ENCODE measurements at regions not wholly inside any gene's neighbourhood (a gene's known extent, or its start where the extent isn't known, plus 50 kb on each side); places are given as distances from the start of the nearest gene placed in this dataset.

DNA sequence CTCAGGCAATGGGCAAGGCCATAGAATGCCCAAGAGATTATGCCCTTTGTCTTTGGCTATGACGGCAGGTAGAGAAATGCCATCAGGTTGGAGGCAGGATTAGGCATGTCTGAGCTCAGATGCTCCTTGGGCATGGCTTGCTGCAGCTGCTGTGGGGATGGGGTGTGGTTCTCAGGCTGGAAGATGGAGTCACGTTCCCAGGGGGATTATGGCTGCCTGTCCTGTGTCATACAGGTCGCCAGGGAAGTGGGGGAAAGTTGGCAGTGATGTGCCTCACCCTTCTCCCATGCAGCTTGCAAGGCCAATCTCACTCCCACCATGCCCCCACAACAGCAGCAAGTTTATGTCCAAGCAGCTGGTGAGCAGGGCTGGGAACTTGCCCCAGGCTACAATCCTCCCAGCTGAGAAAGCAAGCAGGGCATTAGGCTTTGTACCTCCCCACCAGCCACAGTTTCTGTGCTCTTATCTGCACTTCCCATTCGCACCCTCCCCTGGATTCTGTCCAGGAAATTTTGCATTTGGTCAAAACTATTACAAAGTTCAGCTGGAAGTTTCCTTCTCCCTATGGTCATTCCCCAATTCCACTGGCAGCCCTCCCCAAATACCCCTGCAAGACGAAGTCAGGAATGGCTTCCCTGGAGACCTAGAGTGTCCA lies 1788.0 kb upstream of the NUDT12 start:
- POLR2A ChIA-PET, result no interaction called here
- CTCF ChIA-PET, result no interaction called here
- no peak for TF ChIP-seq SUZ12 (IDR thresholded peaks at IDR 0.05)
- no peak for TF ChIP-seq TARDBP (IDR thresholded peaks at IDR 0.05)
- TF ChIP-seq LEF1 (IDR thresholded peaks at IDR 0.05; ENCODE audit: borderline replicate concordance), result no peak
- TF ChIP-seq HDGF (IDR thresholded peaks at IDR 0.05; ENCODE audit: borderline replicate concordance), result no peak
- no peak for TF ChIP-seq PKNOX1 (IDR thresholded peaks at IDR 0.05)
- no peak for TF ChIP-seq ARNT (IDR thresholded peaks at IDR 0.05)
- TF ChIP-seq CTBP1 (IDR thresholded peaks at IDR 0.05; ENCODE audit: borderline replicate concordance), result no peak
- TF ChIP-seq SP1 (IDR thresholded peaks at IDR 0.05), result no peak
- TF ChIP-seq L3MBTL2 (conservative IDR thresholded peaks at IDR 0.05), result no peak
- TF ChIP-seq ZNF384 (IDR thresholded peaks at IDR 0.05), result no peak
- no peak for DNase-seq (ENCODE audit: extremely low spot score)

DNA sequence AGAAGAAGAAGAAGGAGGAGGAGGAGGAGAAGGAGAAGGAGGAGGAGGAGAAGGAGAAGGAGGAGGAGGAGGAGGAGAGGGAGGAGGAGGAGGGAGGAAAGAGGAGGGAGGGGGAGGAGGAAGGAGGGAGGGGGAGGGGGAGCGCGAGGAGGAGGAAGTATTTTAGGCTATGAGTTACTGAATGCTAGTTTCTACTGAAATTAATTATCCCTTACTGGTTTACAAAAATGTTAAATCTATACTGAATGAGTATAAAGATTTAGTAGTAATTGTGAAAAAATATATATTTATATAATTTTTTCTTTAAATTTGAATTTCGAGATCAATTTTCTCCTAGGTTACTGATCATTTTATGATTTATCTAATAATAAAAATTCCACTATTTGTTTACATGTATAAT lies 1769.0 kb upstream of the NUDT12 start:
- ChIA-PET CTCF (no interaction called here), POLR2A (no interaction called here)
- no peak for TF ChIP-seq SUZ12 (IDR thresholded peaks at IDR 0.05)
- no peak for TF ChIP-seq ZNF384 (IDR thresholded peaks at IDR 0.05)
- TF ChIP-seq HDGF (IDR thresholded peaks at IDR 0.05; ENCODE audit: borderline replicate concordance), result no peak
- no peak for TF ChIP-seq NFRKB (IDR thresholded peaks at IDR 0.05)
- no peak for TF ChIP-seq LEF1 (IDR thresholded peaks at IDR 0.05; ENCODE audit: borderline replicate concordance)
- TF ChIP-seq ELF4 (IDR thresholded peaks at IDR 0.05), result no peak
- no peak for TF ChIP-seq L3MBTL2 (conservative IDR thresholded peaks at IDR 0.05)
- no peak for TF ChIP-seq ARNT (IDR thresholded peaks at IDR 0.05)
- TF ChIP-seq TARDBP (IDR thresholded peaks at IDR 0.05), result no peak
- no peak for TF ChIP-seq FOXM1 (IDR thresholded peaks at IDR 0.05; ENCODE audit: borderline replicate concordance)
- TF ChIP-seq CTBP1 (IDR thresholded peaks at IDR 0.05; ENCODE audit: borderline replicate concordance), result no peak
- TF ChIP-seq BHLHE40 (IDR thresholded peaks at IDR 0.05; ENCODE audit: borderline replicate concordance), result no peak
- no peak for TF ChIP-seq SP1 (IDR thresholded peaks at IDR 0.05)
- TF ChIP-seq PKNOX1 (IDR thresholded peaks at IDR 0.05), result no peak
- TF ChIP-seq FOXA1 (IDR thresholded peaks at IDR 0.05), result no peak
- no peak for TF ChIP-seq FOXK2 (IDR thresholded peaks at IDR 0.05)
- no peak for DNase-seq (ENCODE audit: extremely low spot score)

DNA sequence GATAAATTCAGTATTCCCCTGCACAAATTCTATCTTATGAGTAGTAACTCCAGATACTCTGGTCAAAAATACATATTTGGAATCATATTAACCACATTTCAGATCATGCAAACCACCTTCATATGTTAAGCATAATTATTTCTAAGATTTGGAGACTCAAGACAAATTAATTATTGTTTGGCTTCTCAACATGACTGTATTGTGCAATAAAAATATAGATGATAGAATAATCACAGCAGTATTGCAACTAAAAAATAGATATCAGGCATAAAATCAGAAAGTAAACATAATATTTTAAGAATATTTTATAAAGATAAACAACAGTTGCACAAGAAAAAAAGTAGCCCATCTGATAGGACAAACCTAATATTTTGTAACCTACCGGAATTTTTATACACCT lies 1767.6 kb upstream of the NUDT12 start:
- no peak for DNase-seq (ENCODE audit: extremely low spot score)
- ChIA-PET CTCF (no interaction called here), POLR2A (no interaction called here)
- TF ChIP-seq BHLHE40 (IDR thresholded peaks at IDR 0.05; ENCODE audit: borderline replicate concordance), result no peak
- TF ChIP-seq ELF4 (IDR thresholded peaks at IDR 0.05), result no peak
- TF ChIP-seq ZNF384 (IDR thresholded peaks at IDR 0.05), result no peak
- no peak for TF ChIP-seq PKNOX1 (IDR thresholded peaks at IDR 0.05)
- TF ChIP-seq FOXM1 (IDR thresholded peaks at IDR 0.05; ENCODE audit: borderline replicate concordance), result no peak
- TF ChIP-seq CTBP1 (IDR thresholded peaks at IDR 0.05; ENCODE audit: borderline replicate concordance), result no peak
- no peak for TF ChIP-seq FOXK2 (IDR thresholded peaks at IDR 0.05)
- TF ChIP-seq LEF1 (IDR thresholded peaks at IDR 0.05; ENCODE audit: borderline replicate concordance), result no peak
- TF ChIP-seq SP1 (IDR thresholded peaks at IDR 0.05), result no peak
- no peak for TF ChIP-seq ARNT (IDR thresholded peaks at IDR 0.05)
- TF ChIP-seq L3MBTL2 (conservative IDR thresholded peaks at IDR 0.05), result no peak
- no peak for TF ChIP-seq HDGF (IDR thresholded peaks at IDR 0.05; ENCODE audit: borderline replicate concordance)
- TF ChIP-seq FOXA1 (IDR thresholded peaks at IDR 0.05), result no peak
- TF ChIP-seq NFRKB (IDR thresholded peaks at IDR 0.05), result no peak

DNA sequence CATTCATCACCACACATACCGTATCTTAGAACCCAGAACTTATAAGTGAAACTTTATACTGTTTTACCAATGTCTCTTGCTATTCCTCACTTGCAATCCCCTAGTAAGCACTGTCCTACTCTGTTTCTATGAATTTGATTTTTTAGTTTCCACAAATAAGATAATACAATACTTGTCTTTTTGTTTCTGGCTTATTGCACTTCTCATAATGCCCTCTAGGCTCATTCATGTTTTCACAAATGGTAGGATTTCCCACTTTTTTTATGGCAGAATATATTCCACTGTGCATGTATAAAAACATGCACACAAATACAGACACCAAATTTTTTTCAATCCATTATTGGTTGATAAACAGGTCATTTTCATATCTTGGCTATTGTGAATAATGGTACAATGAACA lies 1742.3 kb upstream of the NUDT12 start:
- DNase-seq (ENCODE audit: extremely low spot score), result no peak
- TF ChIP-seq LEF1 (IDR thresholded peaks at IDR 0.05; ENCODE audit: borderline replicate concordance) (no peak), ZNF384 (IDR thresholded peaks at IDR 0.05) (no peak), SUZ12 (IDR thresholded peaks at IDR 0.05) (no peak), ELF4 (IDR thresholded peaks at IDR 0.05) (no peak), FOXK2 (IDR thresholded peaks at IDR 0.05) (no peak), L3MBTL2 (conservative IDR thresholded peaks at IDR 0.05) (no peak), FOXM1 (IDR thresholded peaks at IDR 0.05; ENCODE audit: borderline replicate concordance) (no peak), NFRKB (IDR thresholded peaks at IDR 0.05) (no peak), FOXA1 (IDR thresholded peaks at IDR 0.05) (no peak), ARNT (IDR thresholded peaks at IDR 0.05) (no peak), TARDBP (IDR thresholded peaks at IDR 0.05) (no peak), BHLHE40 (IDR thresholded peaks at IDR 0.05; ENCODE audit: borderline replicate concordance) (no peak), SP1 (IDR thresholded peaks at IDR 0.05) (no peak), HDGF (IDR thresholded peaks at IDR 0.05; ENCODE audit: borderline replicate concordance) (no peak), CTBP1 (IDR thresholded peaks at IDR 0.05; ENCODE audit: borderline replicate concordance) (no peak), PKNOX1 (IDR thresholded peaks at IDR 0.05) (no peak)
- ChIA-PET POLR2A (no interaction called here), CTCF (no interaction called here)

- DNase-seq (ENCODE audit: extremely low spot score), result no peak
- POLR2A ChIA-PET, result no interaction called here
- TF ChIP-seq HDGF (IDR thresholded peaks at IDR 0.05; ENCODE audit: borderline replicate concordance) (no peak), LEF1 (IDR thresholded peaks at IDR 0.05; ENCODE audit: borderline replicate concordance) (no peak), L3MBTL2 (conservative IDR thresholded peaks at IDR 0.05) (no peak), TARDBP (IDR thresholded peaks at IDR 0.05) (no peak), ELF4 (IDR thresholded peaks at IDR 0.05) (no peak), FOXK2 (IDR thresholded peaks at IDR 0.05) (no peak), ZNF384 (IDR thresholded peaks at IDR 0.05) (no peak), SP1 (IDR thresholded peaks at IDR 0.05) (no peak)
- CTCF ChIA-PET, result no interaction called here
Observed at GRCh38 chr5:105288946-105289345, 1726.4 kb upstream of the NUDT12 start.

Data from HEK293T (cell line).